GM20000 (cell line): ENCODE measurements at regions not wholly inside any gene's neighbourhood (a gene's known extent, or its start where the extent isn't known, plus 50 kb on each side); places are given as distances from the start of the nearest gene placed in this dataset.

Source experiments
- DNase-seq: peaks from one replicate; pipeline ENCODE4 v3.0.0; 2012; ENCODE audit warnings: low spot score
- TF ChIP-seq, protein P1 (sequence below): IDR thresholded peaks from 2 replicates; pipeline ENCODE4 v1.5.1; 2012; ENCODE audit warnings: mild to moderate bottlenecking, control low read depth; ENCODE audit errors: extremely low read depth, missing control alignments

DNA sequence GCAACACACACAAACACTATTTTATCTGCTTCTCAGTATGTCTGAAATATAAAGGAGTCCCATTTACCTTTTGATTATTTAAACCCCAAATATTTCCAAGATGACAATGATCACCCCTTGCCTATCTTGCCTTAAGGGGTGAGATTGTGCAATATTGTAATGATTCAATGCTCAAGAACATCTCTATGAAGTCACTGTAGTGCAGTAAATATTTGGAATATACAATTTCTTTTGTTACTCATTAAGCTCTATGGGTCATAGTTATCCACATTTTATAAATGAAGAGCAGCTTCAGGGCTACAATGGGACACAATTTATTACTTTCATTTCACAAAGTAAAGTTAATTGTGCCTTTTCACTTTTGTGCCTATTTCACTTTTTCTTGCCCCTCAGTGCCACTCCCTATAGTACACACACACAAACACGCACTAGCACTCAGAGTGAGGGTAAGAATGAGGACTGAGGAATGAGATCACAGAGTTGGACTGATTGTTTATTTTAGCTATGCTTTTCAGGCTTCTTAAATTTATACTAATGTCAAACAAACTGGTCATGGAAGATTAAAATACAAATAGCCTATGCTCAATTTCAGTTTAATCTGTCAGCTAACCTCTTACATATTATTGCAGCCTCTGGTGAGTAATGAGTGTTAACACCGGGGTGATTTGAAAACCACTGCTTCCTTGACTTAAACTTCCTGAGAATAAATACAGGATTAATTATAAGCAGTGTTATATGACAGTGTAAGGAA, 521.0 kb upstream of the B3GALT2 start:
- no peak for DNase-seq
- TF ChIP-seq, protein P1, sequence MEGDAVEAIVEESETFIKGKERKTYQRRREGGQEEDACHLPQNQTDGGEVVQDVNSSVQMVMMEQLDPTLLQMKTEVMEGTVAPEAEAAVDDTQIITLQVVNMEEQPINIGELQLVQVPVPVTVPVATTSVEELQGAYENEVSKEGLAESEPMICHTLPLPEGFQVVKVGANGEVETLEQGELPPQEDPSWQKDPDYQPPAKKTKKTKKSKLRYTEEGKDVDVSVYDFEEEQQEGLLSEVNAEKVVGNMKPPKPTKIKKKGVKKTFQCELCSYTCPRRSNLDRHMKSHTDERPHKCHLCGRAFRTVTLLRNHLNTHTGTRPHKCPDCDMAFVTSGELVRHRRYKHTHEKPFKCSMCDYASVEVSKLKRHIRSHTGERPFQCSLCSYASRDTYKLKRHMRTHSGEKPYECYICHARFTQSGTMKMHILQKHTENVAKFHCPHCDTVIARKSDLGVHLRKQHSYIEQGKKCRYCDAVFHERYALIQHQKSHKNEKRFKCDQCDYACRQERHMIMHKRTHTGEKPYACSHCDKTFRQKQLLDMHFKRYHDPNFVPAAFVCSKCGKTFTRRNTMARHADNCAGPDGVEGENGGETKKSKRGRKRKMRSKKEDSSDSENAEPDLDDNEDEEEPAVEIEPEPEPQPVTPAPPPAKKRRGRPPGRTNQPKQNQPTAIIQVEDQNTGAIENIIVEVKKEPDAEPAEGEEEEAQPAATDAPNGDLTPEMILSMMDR, result no peak

DNA sequence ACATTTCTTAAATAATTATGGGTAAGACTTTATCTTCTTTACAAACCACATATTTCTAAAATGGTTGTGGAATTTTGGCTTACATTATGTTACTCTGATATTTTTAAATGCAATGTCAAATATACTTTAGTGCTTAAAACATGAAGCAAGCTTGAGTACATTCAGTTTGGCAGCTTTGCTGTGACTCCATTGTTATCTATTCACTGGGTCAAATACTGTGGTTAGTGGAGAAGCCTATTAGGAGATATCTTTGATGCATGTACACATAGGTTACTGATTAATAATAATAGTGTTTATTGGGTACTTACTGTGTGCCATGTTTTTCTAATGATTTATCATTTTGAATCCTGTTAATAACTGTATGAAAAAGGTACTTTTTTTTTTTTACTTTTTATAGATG, 520.4 kb upstream of the B3GALT2 start:
- no peak for DNase-seq

DNA sequence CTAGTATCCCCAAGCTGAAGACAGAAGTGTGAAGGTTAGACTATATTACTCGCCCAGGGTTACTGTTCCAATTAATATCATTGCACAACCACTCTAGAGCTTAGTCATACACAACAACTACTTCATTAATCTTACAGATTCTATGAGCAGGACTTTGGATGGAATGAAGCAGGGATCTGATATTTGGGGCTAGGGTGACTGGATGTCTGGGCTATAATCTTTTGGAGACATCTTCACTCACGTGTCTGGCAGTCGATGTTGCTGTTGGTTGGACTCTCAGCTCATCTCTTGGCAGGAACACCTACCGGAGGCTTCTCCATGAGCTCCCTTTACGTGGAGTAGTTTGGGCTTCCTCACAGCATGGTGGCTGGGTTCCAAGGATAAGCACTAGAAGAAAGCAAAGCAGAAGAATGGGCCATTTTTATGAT, 519.2 kb upstream of the B3GALT2 start:
- TF ChIP-seq, protein P1, result no peak
- DNase-seq, result no peak

More for the DNA sequence above, 520.4 kb upstream of the B3GALT2 start:
- TF ChIP-seq, protein P1, result no peak

DNA sequence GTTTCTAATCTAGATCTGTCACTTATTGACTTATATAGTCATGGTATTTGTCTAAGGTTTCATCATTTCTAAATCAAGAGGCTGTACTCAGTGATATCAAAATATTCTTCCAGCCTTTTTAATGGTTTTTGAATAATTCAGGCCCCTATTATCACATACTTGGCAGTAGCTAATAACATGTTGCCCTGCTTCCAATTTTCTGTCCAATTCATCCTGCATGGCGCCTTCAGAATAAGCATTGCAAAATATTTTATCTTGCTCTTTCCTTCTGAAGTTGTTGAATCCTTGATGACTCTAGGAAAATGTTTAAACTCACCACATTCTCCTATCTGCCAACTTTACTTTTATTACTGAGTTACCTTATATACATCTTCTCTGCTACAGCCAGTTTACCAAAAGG, 517.2 kb upstream of the B3GALT2 start:
- TF ChIP-seq, protein P1, result no peak
- DNase-seq, result no peak

DNA sequence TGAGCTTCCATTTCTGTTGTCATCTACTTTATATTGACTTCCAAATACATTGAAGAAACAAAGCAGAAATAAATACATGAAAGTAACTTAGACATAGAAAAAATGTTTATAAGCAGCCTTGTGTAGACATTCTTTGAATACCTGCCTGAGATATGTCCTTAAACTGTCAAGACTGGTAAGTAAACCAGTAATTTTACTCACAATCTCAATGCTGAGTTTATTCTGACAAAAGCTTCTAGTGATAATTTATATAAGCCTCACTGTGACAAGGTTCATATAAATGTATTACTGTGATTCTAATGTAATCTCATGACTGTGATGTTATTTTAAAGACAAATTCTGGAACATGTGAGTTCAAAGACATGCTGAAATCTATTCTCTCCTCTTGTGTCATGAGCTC, 516.7 kb upstream of the B3GALT2 start:
- no peak for DNase-seq
- TF ChIP-seq, protein P1, result no peak

DNA sequence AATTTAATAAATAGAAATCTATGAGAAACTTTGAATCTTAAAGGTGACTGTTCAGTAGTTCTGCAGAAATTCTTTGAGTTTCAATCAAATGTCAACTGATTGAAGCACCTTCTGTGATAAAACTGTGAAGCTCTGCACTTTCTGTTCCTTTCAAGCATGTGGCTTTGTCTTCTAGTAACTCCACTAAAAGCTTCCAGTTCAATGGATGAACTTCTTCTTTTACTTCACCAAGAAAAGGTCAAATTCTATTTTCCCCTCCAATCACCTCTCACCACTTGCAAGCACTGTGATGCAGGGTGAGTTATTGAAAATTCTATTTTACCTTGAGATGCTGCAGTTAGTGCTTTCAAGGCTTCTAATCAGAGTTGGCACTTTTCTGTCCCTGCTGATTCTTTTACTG, 515.3 kb upstream of the B3GALT2 start:
- TF ChIP-seq, protein P1, result no peak
- no peak for DNase-seq

DNA sequence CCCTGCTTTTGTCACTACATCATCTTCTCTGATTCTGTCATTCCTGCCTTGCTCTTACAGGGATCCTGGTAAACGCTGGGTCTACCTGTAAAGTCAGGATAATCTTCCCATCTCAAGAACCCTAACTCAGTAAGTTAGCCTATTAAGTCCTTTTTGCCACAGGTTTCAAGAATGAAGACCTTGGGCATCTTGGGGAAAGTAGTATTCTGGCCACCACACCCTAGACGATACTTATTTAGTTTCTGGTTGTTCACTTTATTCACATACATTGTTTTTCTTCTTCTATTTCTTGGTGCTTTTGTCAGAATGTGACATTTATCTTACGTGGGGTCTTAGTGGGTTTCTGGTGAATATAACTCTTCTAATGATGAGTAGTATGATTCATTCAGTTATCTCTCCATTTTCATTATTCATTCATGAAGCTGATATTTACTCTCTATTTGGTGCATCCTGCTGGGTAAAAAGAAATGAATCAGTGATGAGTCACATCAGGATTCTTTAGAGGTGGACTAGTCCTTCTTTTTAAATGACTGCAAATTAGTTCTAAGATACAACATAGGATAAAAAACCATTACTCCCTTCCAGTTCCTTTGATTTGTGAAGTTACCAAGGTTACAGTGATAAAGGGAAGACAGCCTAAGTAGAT, 514.4 kb upstream of the B3GALT2 start:
- TF ChIP-seq, protein P1, result no peak
- DNase-seq, result no peak
